Smooth muscle cell (in vitro differentiated cells): ENCODE measurements at regions not wholly inside any gene's neighbourhood (a gene's known extent, or its start where the extent isn't known, plus 50 kb on each side); places are given as distances from the start of the nearest gene placed in this dataset.

ENCODE experiments used
- DNase-seq: peaks from one replicate; lab custom pipeline; 2025; ENCODE audit not compliant: unreplicated experiment; lab: John Stamatoyannopoulos, UW
- H2AFZ ChIP-seq: fragments of 200-600 bp; sonication (generic); 2 replicates; pipeline ENCODE4 v1.6.0; 2016; ENCODE audit warnings: antibody characterized with exemption, low read depth, mild to moderate bottlenecking
- H3F3A ChIP-seq: fragments of 200-600 bp; sonication (generic); 2 replicates; pipeline ENCODE4 v1.6.0; 2017; ENCODE audit warnings: antibody characterized with exemption, low read depth
- H3K27ac ChIP-seq: fragments of 200-600 bp; sonication (generic); 2 replicates; pipeline ENCODE4 v1.5.1; 2016; ENCODE audit warnings: low read depth, mild to moderate bottlenecking
- H3K27me3 ChIP-seq: fragments of 200-600 bp; sonication (generic); 2 replicates; pipeline ENCODE4 v1.6.1; 2016; ENCODE audit warnings: low read depth, mild to moderate bottlenecking
- H3K36me3 ChIP-seq: fragments of 200-600 bp; sonication (generic); 2 replicates; pipeline ENCODE4 v1.5.1; 2016; ENCODE audit warnings: low read depth
- H3K4me1 ChIP-seq: fragments of 200-600 bp; sonication (generic); 2 replicates; pipeline ENCODE4 v1.5.1; 2016; ENCODE audit warnings: low read depth
- H3K4me2 ChIP-seq: fragments of 200-600 bp; sonication (generic); 2 replicates; pipeline ENCODE4 v1.6.0; 2016; ENCODE audit warnings: mild to moderate bottlenecking
- H3K4me3 ChIP-seq: fragments of 200-600 bp; sonication (generic); 2 replicates; pipeline ENCODE4 v1.5.1; 2016; ENCODE audit warnings: mild to moderate bottlenecking
- H3K79me2 ChIP-seq: fragments of 200-600 bp; sonication (generic); 2 replicates; pipeline ENCODE4 v1.6.0; 2016; ENCODE audit warnings: low read depth, mild to moderate bottlenecking
- H3K9ac ChIP-seq: fragments of 200-600 bp; sonication (generic); 2 replicates; pipeline ENCODE4 v1.6.0; 2016; ENCODE audit warnings: low read depth
- H3K9me3 ChIP-seq: fragments of 200-600 bp; sonication (generic); replicated peaks from 2 replicates; pipeline ENCODE4 v1.5.1; 2016; ENCODE audit warnings: low read depth
- H4K20me1 ChIP-seq: fragments of 200-600 bp; sonication (generic); 2 replicates; pipeline ENCODE4 v1.6.0; 2016; ENCODE audit warnings: low read depth
- CTCF ChIP-seq: fragments of 200-600 bp; sonication (generic); IDR thresholded peaks from 2 replicates; pipeline ENCODE4 v1.5.1; 2017; ENCODE audit warnings: borderline replicate concordance, mild to moderate bottlenecking, antibody characterized with exemption; ENCODE audit not compliant: insufficient read depth, poor library complexity, severe bottlenecking
- WGBS: methylation state at CpG from one replicate; pipeline ENCODE4 v1.1.7; 2016; ENCODE audit warnings: low lambda C conversion rate; 5-methylcytosine and 5-hydroxymethylcytosine counted together

- H4K20me1 ChIP-seq: no peaks in the 10 kb centered on the region
- no peaks in the 10 kb centered on the region for H3K36me3 ChIP-seq
- no peak for DNase-seq
- H3K4me2 ChIP-seq: no peak overlapping the region
- H3K9me3 ChIP-seq: no peaks in the 10 kb centered on the region
- no peak overlapping the region for H3K9ac ChIP-seq
- H3K79me2 ChIP-seq: no peaks in the 10 kb centered on the region
- 53% methylated on average over 1 of the region's 1 CpG for WGBS
- TF ChIP-seq CTCF: no peak
- no peaks in the 10 kb centered on the region for H3K27me3 ChIP-seq
- no peak overlapping the region for H3K27ac ChIP-seq
- no peaks in the 10 kb centered on the region for H3K4me1 ChIP-seq
- no peaks in the 10 kb centered on the region for H3F3A ChIP-seq
- H3K4me3 ChIP-seq: no peak overlapping the region
- no peak overlapping the region for H2AFZ ChIP-seq
These were observed 380.0 kb downstream of the INSC start for GRCh38 chr11:15494740-15495139.

GRCh38 chr11:15495462-15495861 lies 380.7 kb downstream of the INSC start:
- Histone ChIP-seq H3K4me2 (no peak overlapping the region), H3K9ac (no peak overlapping the region), H3K36me3 (no peaks in the 10 kb centered on the region), H3F3A (no peaks in the 10 kb centered on the region), H3K79me2 (no peaks in the 10 kb centered on the region), H3K4me1 (no peaks in the 10 kb centered on the region), H3K27me3 (no peaks in the 10 kb centered on the region), H4K20me1 (no peaks in the 10 kb centered on the region), H2AFZ (no peak overlapping the region), H3K9me3 (no peaks in the 10 kb centered on the region), H3K4me3 (no peak overlapping the region), H3K27ac (no peak overlapping the region)
- no peak for TF ChIP-seq CTCF
- 78% methylated on average over 3 of the region's 3 CpGs for WGBS
- no peak for DNase-seq

- H3K79me2 ChIP-seq: no peaks in the 10 kb centered on the region
- H3K9ac ChIP-seq: no peak overlapping the region
- H3K9me3 ChIP-seq: no peaks in the 10 kb centered on the region
- H3K27ac ChIP-seq: no peak overlapping the region
- H3K36me3 ChIP-seq: no peaks in the 10 kb centered on the region
- no peak overlapping the region for H2AFZ ChIP-seq
- WGBS: 81% methylated on average over 5 of the region's 5 CpGs
- no peaks in the 10 kb centered on the region for H3K4me1 ChIP-seq
- no peaks in the 10 kb centered on the region for H4K20me1 ChIP-seq
- H3K27me3 ChIP-seq: no peaks in the 10 kb centered on the region
- H3K4me2 ChIP-seq: no peak overlapping the region
- no peak for TF ChIP-seq CTCF
- no peaks in the 10 kb centered on the region for H3F3A ChIP-seq
- no peak overlapping the region for H3K4me3 ChIP-seq
- no peak for DNase-seq
These were observed 382.6 kb downstream of the INSC start for GRCh38 chr11:15497366-15497765.

GRCh38 chr11:15499674-15500073 lies 385.0 kb downstream of the INSC start:
- TF ChIP-seq CTCF: no peak
- Histone ChIP-seq H3K4me1 (no peaks in the 10 kb centered on the region), H2AFZ (no peak overlapping the region), H3K36me3 (no peaks in the 10 kb centered on the region), H3K27me3 (no peaks in the 10 kb centered on the region), H3K79me2 (no peaks in the 10 kb centered on the region), H3F3A (peaks cover under 1% of the 10 kb centered on the region), H3K4me3 (no peak overlapping the region), H4K20me1 (no peaks in the 10 kb centered on the region), H3K9ac (no peak overlapping the region), H3K27ac (no peak overlapping the region), H3K4me2 (no peak overlapping the region), H3K9me3 (no peaks in the 10 kb centered on the region)
- no peak for DNase-seq
- WGBS: 91% methylated on average over 3 of the region's 3 CpGs
